DMS53 treated with DMSO at 0.1 percent for 48 hours (cell line): ENCODE measurements at regions not wholly inside any gene's neighbourhood (a gene's known extent, or its start where the extent isn't known, plus 50 kb on each side); places are given as distances from the start of the nearest gene placed in this dataset.
"Not testable (repeated sequence)": the region's sequence is repeated elsewhere in the genome, so short reads cannot be mapped to it uniquely, and the experiment has no call there.

Experiments used
- DNase-seq: peaks from one replicate; lab custom pipeline; 2025; ENCODE audit not compliant: unreplicated experiment; lab: John Stamatoyannopoulos, UW

- no peak for DNase-seq
Observed at GRCh38 chr12:83960767-83961166, 951.8 kb downstream of the SLC6A15 start.

DNA sequence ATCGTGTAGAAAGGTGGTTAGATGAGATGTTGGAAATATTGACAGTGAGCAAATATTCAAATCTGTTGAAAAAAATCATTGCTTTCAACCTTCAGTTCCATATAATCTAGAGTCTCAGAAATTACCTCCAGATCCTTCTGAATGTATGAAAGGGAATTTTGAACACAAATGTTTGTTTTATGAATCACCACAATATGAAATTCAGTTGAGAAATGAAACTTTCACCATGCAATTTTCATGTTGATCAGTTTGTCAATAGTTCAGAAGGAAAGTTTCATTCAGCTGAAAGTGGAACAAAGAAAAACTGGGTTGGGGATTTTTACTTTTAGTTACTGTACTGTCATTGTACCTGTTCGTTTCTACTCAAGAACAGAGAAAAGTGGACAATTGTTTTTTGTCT is 953.6 kb downstream of the SLC6A15 start:
- DNase-seq = peak; percentile 23

DNA sequence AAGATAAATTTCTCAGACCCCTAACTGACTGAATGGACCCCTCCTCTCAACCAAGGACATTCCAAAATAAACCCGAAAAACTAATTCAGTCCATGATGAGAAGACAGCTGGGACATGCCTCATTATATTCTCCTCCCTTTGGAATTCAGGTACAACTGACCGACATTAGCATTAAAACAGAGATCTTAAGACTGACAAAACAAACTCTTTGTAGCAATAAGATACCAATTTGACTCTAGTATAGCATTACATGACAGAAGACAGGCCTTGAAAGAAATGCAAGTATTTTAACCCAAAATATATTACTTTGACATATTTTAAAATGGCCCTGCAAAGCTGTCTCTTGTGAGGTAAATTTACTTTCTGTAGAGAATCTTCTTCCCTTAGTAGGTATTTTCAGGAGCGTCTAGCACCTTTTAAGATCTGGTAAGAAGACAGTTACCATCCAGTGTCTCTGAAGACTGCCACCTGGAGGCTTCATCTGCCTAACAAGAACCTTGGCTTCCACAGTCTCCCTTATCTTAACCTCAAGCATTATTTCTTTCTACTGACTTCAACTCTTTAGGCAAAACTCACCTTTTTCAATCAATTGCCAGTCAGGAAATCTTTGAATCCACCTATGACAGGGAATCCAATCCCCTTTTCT is 957.5 kb downstream of the SLC6A15 start:
- no peak for DNase-seq

DNA sequence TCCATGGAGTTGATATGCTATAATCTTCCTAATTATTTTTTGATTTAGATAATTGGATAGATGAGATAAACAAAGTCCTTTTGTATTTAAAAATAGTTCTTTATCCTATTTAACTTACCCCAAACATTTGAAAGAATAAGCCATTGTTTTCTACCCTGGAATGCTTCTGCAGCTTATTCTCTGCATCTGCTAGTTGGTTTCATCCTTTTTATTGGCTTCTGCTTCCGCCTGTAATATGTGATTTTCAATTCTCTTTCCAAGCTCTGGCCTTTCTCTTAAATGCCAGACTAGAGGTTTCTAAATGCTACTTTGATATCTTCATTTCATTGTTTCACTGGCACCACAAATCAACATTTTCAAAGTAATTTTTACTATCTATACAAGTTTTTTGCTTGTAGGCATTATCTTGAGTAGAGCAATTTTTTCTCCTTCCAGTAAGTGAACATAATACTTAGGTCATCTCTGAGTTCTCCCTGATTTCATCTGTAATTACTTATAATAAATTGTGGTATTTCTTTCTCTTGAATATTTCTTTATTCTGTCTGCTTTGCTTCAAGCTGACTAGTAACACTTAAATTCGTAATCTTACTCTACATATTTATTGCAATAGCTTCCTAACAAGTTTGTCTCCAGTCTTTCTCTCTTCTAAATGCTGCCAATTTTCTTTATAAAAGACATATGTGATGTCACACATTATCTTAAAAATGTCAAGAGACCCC is 958.4 kb downstream of the SLC6A15 start:
- DNase-seq = no peak

GRCh38 chr12:83945871-83946270 is 966.7 kb downstream of the SLC6A15 start:
- peak; percentile 54 for DNase-seq

GRCh38 chr12:83939718-83940117 is 972.9 kb downstream of the SLC6A15 start:
- DNase-seq = no peak

DNA sequence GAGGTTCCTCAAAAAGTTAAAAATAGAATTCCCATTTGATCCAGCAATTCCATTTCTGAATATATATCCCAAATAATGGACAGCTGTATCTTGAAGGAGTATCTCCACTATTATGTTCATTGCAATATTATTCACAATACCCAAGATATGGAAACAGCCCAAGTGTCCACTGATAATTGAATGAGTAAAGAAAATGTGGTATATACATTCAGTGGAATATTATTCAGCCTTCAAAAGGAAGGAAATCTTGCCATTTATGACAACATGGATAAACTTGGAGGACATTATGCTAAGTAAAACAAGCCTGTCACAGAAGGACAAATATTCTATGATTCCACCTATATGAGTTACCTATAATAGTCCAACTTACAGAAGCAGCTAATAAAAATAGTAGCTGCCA is 979.0 kb downstream of the SLC6A15 start:
- no peak for DNase-seq

- DNase-seq = no peak
Observed at GRCh38 chr12:83932011-83932410, 980.6 kb downstream of the SLC6A15 start.

- no peak for DNase-seq
Observed at GRCh38 chr12:83931451-83931850, 981.1 kb downstream of the SLC6A15 start.

- not testable (repeated sequence) for DNase-seq
Observed at GRCh38 chr12:83929792-83930191, 982.8 kb downstream of the SLC6A15 start.

DNA sequence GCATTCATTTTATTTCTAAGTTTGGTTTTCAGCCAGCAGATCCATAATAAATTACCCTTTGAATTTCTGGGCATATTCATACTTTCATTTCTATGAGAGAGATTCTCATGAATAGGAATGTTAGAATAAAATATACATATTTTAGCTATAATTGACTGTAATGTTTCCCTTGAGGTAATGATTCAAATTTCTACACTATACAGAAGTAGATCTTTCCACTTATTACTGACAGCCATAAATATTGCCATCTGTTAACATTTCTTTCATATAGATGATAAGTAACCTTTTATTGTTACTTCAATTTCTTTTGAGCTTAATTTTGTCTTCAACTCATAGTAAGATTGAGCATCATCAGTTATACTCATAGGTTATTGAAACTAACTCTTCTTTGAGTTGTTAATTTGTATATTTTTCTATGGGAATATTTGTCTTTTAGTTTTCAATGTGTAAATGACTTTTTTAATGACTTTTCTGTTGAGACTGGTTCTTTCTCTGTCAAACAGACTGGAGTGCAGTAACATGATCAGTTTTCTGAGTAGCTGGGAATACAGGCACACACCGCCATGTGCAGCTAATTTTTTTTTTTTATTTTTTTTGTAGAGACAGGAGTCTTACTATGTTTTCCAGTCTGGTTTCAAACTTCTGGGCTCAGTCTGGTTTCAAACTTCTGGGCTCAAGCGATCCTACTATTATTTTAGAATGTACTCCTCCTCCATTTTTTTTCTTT is 991.6 kb downstream of the SLC6A15 start:
- DNase-seq = no peak

DNA sequence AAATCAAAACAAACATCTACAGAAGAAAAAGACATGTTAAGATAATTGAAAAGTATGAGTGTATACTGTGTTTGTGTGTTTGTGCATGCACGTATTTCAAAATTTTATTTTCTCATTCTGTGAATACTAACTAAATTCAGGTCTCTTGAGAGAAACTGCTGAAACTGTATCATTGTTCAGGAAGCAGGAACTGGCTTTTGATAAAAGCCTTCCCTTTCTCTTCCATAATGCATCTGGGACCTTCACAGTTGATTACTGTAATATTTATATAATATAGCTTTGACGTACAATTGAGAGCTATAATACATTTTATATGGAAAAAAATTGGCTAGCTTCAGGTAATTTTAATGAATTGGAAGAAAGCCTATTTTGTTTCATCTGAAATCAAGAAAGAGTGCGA is 993.5 kb downstream of the SLC6A15 start:
- DNase-seq = no peak

DNA sequence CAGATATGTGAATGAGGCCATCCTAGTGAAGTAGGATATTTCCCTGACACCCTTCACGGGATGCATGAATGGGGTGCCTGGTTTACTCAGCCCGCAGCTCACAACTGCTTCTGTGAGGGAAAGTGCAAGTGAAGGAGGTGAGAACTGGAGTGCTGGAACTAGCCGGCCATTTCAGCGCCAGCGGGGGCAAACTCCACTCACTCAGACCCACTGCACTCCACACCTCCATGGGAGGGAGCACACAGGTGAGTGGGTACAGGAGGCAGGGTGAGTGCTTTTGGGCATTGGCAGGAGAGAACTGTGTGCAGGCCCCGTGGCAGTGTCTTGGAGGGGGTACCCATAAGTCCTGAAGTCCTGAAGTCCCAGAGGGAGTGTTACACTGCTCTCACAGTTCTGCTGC is 1008.4 kb downstream of the SLC6A15 start:
- no peak for DNase-seq

DNA sequence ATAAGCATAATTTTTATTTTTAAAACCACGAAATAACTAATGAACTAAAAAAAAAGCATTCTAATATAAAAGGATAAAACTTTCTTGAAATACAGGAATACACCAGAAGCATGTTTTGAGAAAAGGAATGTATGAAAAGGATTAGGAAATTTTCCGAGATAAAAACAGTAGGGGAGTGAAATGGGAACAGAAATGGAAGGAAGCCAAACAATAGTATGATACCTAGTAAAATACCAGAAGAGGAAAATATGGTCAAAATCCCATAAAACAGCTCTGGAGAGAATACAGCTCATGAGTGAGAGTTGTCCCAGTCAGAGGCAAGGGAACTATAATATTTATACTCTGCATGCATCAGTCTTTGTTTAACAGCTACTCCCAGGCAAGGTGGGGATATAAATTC is 1016.2 kb downstream of the SLC6A15 start:
- DNase-seq = no peak

DNA sequence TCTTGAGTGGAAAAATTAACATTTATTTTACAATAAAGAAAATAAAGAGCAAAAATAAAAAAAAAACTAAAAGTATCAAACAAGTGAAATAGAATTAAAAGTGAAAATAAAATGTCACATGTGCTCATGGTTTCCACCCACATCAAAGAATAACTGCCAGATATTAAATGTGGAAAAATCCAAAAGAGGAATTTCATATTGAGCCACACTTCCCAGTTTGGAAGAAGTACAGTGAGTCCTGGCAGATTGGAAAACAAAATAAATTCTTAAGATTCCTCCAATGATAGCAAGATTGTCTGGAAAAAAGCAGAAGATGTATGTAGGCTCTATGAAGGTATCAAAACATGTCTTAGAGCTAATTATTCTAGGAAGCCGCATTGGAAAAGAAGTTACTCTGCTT is 1019.5 kb downstream of the SLC6A15 start:
- DNase-seq = no peak

- DNase-seq = no peak
Observed at GRCh38 chr12:83889745-83890144, 1022.9 kb downstream of the SLC6A15 start.

GRCh38 chr12:83886479-83886878 is 1026.1 kb downstream of the SLC6A15 start:
- DNase-seq = no peak

- DNase-seq = peak; percentile 29
Observed at GRCh38 chr12:83870921-83871599, 1041.5 kb downstream of the SLC6A15 start.

DNA sequence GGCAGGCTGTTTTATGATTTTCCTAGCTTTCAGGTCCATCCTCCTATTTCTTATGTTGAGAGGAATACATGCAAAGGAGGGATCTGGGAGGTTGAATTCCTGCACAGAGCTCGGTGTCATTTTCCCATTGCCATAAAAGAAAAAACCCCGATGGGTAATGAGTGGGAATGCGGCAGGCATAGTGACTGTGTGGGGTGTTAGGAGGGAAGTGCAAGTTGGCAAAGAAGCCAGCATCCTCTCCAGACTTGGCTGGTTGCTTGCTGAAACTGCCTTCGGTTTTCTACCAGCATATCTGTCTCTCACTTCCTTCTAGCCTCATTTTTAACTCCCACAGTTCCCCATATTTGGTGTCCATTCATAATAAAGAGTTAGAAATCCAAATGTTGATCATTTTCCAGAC is 1046.1 kb downstream of the SLC6A15 start:
- no peak for DNase-seq

GRCh38 chr12:83865431-83865830 is 1047.2 kb downstream of the SLC6A15 start:
- no peak for DNase-seq

GRCh38 chr12:83864054-83864453 is 1048.5 kb downstream of the SLC6A15 start:
- DNase-seq = no peak

GRCh38 chr12:83859021-83859420 is 1053.6 kb downstream of the SLC6A15 start:
- no peak for DNase-seq
